GM23338 (cell line): ENCODE measurements at regions not wholly inside any gene's neighbourhood (a gene's known extent, or its start where the extent isn't known, plus 50 kb on each side); places are given as distances from the start of the nearest gene placed in this dataset.

ENCODE experiments used
- ATAC-seq: fragments of 200-7000 bp; cut with Tn5 transposase; 3 replicates; pipeline ENCODE4 v1.9.1; 2020
- DNase-seq: peaks from one replicate; pipeline ENCODE4 v3.0.0-alpha.2; 2015; ENCODE audit warnings: low spot score
- H2AFZ ChIP-seq: fragments of 200-600 bp; sonication (generic); 2 replicates; pipeline ENCODE4 v1.8.0; 2016; ENCODE audit warnings: antibody characterized with exemption, mild to moderate bottlenecking, moderate library complexity
- H3F3A ChIP-seq: fragments of 200-600 bp; sonication (generic); replicated peaks from 2 replicates; pipeline ENCODE4 v1.8.0; 2017; ENCODE audit warnings: antibody characterized with exemption, mixed run types, low read depth
- H3K27ac ChIP-seq: fragments of 200-600 bp; sonication (generic); 2 replicates; pipeline ENCODE4 v1.6.1; 2016; ENCODE audit warnings: low read depth
- H3K27me3 ChIP-seq: fragments of 200-600 bp; sonication (generic); 2 replicates; pipeline ENCODE4 v1.8.0; 2016; ENCODE audit warnings: mild to moderate bottlenecking, mixed run types, moderate library complexity; ENCODE audit not compliant: insufficient read depth
- H3K36me3 ChIP-seq: fragments of 200-600 bp; sonication (generic); 2 replicates; pipeline ENCODE4 v1.8.0; 2016; ENCODE audit warnings: mild to moderate bottlenecking; ENCODE audit not compliant: insufficient read depth
- H3K4me1 ChIP-seq: fragments of 200-600 bp; sonication (generic); 2 replicates; pipeline ENCODE4 v1.8.0; 2016; ENCODE audit warnings: mild to moderate bottlenecking, moderate library complexity; ENCODE audit not compliant: insufficient read depth
- H3K4me2 ChIP-seq: fragments of 200-600 bp; sonication (generic); 2 replicates; pipeline ENCODE4 v1.7.1; 2017; ENCODE audit warnings: mixed run types
- H3K4me3 ChIP-seq: fragments of 200-600 bp; sonication (generic); 2 replicates; pipeline ENCODE4 v1.6.1; 2016; ENCODE audit warnings: mixed run types
- H3K79me2 ChIP-seq: fragments of 200-600 bp; sonication (generic); replicated peaks from 2 replicates; pipeline ENCODE4 v1.8.0; 2017; ENCODE audit warnings: mild to moderate bottlenecking; ENCODE audit not compliant: insufficient read depth
- H3K9me2 ChIP-seq: fragments of 200-600 bp; sonication (generic); 2 replicates; pipeline ENCODE4 v1.8.0; 2017; ENCODE audit not compliant: insufficient read depth
- H4K20me1 ChIP-seq: fragments of 200-600 bp; sonication (generic); replicated peaks from 2 replicates; pipeline ENCODE4 v1.8.0; 2017; ENCODE audit warnings: mild to moderate bottlenecking; ENCODE audit not compliant: insufficient read depth
- H3K27ac Mint-ChIP-seq: 2 replicates; pipeline ENCODE4 v1.8.0; 2020; ENCODE audit warnings: inconsistent platforms, mild to moderate bottlenecking, moderate library complexity, mixed read lengths
- H3K27me3 Mint-ChIP-seq: 3 replicates; pipeline ENCODE4 v1.8.0; 2022; ENCODE audit warnings: low read depth, mild to moderate bottlenecking, moderate library complexity, mixed read lengths, inconsistent platforms; ENCODE audit not compliant: insufficient read depth, poor library complexity
- H3K36me3 Mint-ChIP-seq: 3 replicates; pipeline ENCODE4 v1.8.0; 2021; ENCODE audit warnings: low read depth, mild to moderate bottlenecking, inconsistent platforms, moderate library complexity, mixed read lengths
- H3K4me1 Mint-ChIP-seq: 3 replicates; pipeline ENCODE4 v1.8.0; 2020; ENCODE audit warnings: mild to moderate bottlenecking, inconsistent platforms, mixed read lengths
- H3K4me3 Mint-ChIP-seq: 3 replicates; pipeline ENCODE4 v1.8.0; 2021; ENCODE audit warnings: moderate library complexity, mild to moderate bottlenecking, inconsistent platforms, mixed read lengths
- H3K9me3 Mint-ChIP-seq: 3 replicates; pipeline ENCODE4 v1.8.0; 2020; ENCODE audit warnings: moderate library complexity, mild to moderate bottlenecking, inconsistent platforms, mixed read lengths
- CREB1 ChIP-seq: fragments of 250-450 bp; sonication (Bioruptor Pico); IDR thresholded peaks from 2 replicates; pipeline ENCODE4 v1.5.0; 2020; ENCODE audit warnings: low read depth, mild to moderate bottlenecking, moderate library complexity
- ETS1 ChIP-seq: IDR thresholded peaks from 2 replicates; pipeline ENCODE4 v1.6.1; 2016; ENCODE audit warnings: antibody characterized with exemption
- EZH2 ChIP-seq: fragments of 200-600 bp; sonication (generic); IDR thresholded peaks from one replicate; pipeline ENCODE4 v1.8.0; 2017; ENCODE audit warnings: antibody characterized with exemption, mild to moderate bottlenecking, low read depth; ENCODE audit not compliant: unreplicated experiment
- EZH2phosphoT487 ChIP-seq: fragments of 200-600 bp; sonication (generic); IDR thresholded peaks from one replicate; pipeline ENCODE4 v1.8.1; 2018; ENCODE audit warnings: antibody characterized with exemption; ENCODE audit not compliant: unreplicated experiment
- NANOG ChIP-seq: IDR thresholded peaks from 2 replicates; pipeline ENCODE4 v1.6.1; 2016; ENCODE audit warnings: antibody characterized with exemption, borderline replicate concordance
- POLR2AphosphoS5 ChIP-seq: IDR thresholded peaks from 2 replicates; pipeline ENCODE4 v1.6.1; 2016; ENCODE audit warnings: antibody characterized with exemption, low read depth
- REST ChIP-seq: IDR thresholded peaks from one replicate; pipeline ENCODE4 v1.6.1; 2018; ENCODE audit warnings: antibody characterized with exemption; ENCODE audit not compliant: unreplicated experiment
- STAT1 ChIP-seq: IDR thresholded peaks from one replicate; pipeline ENCODE4 v1.6.1; 2016; ENCODE audit warnings: antibody characterized with exemption; ENCODE audit not compliant: unreplicated experiment
- ZNF114 ChIP-seq: fragments of 250-450 bp; sonication (Bioruptor Pico); IDR thresholded peaks from 2 replicates; pipeline ENCODE4 v1.5.0; 2020; ENCODE audit warnings: mild to moderate bottlenecking, moderate library complexity
- ZNF331 ChIP-seq: fragments of 250-450 bp; sonication (Bioruptor Pico); IDR thresholded peaks from 2 replicates; pipeline ENCODE4 v1.5.0; 2020; ENCODE audit warnings: low read depth, mild to moderate bottlenecking, moderate library complexity
- ZNF462 ChIP-seq: fragments of 250-450 bp; sonication (Bioruptor Pico); IDR thresholded peaks from 2 replicates; pipeline ENCODE4 v1.5.0; 2020; ENCODE audit warnings: mild to moderate bottlenecking, moderate library complexity

- no peaks in the 10 kb centered on the region for H4K20me1 ChIP-seq
- no peak for DNase-seq
- H3F3A ChIP-seq = no peaks in the 10 kb centered on the region
- Mint-ChIP-seq H3K4me3 (no peak overlapping the region), H3K9me3 (no peaks in the 10 kb centered on the region), H3K27ac (no peak overlapping the region), H3K4me1 (peaks cover 24% of the 10 kb centered on the region), H3K36me3 (no peaks in the 10 kb centered on the region), H3K27me3 (peaks cover 5% of the 10 kb centered on the region)
- TF ChIP-seq ETS1 (no peak), STAT1 (no peak), EZH2 (no peak), POLR2AphosphoS5 (no peak), NANOG (no peak)
- no peaks in the 10 kb centered on the region for H3K27me3 ChIP-seq
- no peaks in the 10 kb centered on the region for H3K36me3 ChIP-seq
- H3K4me3 ChIP-seq = no peak overlapping the region
- no peak overlapping the region for H3K4me2 ChIP-seq
- peaks cover 11% of the 10 kb centered on the region for H3K4me1 ChIP-seq
- H2AFZ ChIP-seq = no peak overlapping the region
- no peak for ATAC-seq
- H3K9me2 ChIP-seq = 0 out of 2 replicates have a peak, but pooled peaks cover 3% of the 10 kb centered on the region
- no peak overlapping the region for H3K27ac ChIP-seq
- no peaks in the 10 kb centered on the region for H3K79me2 ChIP-seq
Observed at GRCh38 chr10:125227546-125227945, 67.2 kb upstream of the CTBP2 start.

GRCh38 chr10:125226823-125227222, 66.5 kb upstream of the CTBP2 start:
- DNase-seq = no peak
- peaks cover 8% of the 10 kb centered on the region for H3K27me3 Mint-ChIP-seq
- no peak for ATAC-seq
- no peaks in the 10 kb centered on the region for H3K36me3 ChIP-seq
- no peak overlapping the region for H3K4me3 Mint-ChIP-seq
- no peaks in the 10 kb centered on the region for H3K79me2 ChIP-seq
- H3K9me3 Mint-ChIP-seq = no peaks in the 10 kb centered on the region
- H3K27me3 ChIP-seq = no peaks in the 10 kb centered on the region
- H3K4me1 Mint-ChIP-seq = peaks cover 23% of the 10 kb centered on the region
- H3K4me3 ChIP-seq = no peak overlapping the region
- H4K20me1 ChIP-seq = no peaks in the 10 kb centered on the region
- H3K4me1 ChIP-seq = peaks cover 9% of the 10 kb centered on the region
- no peak overlapping the region for H3K4me2 ChIP-seq
- H3K9me2 ChIP-seq = no peaks in the 10 kb centered on the region
- H3K27ac ChIP-seq = no peak overlapping the region
- H3K27ac Mint-ChIP-seq = no peak overlapping the region
- no peak overlapping the region for H2AFZ ChIP-seq
- H3K36me3 Mint-ChIP-seq = no peaks in the 10 kb centered on the region
- H3F3A ChIP-seq = no peaks in the 10 kb centered on the region
- TF ChIP-seq ZNF331 (CRISPR knock-in tag) = no peak
- TF ChIP-seq EZH2 = no peak
- no peak for TF ChIP-seq REST
- TF ChIP-seq STAT1 = no peak
- no peak for TF ChIP-seq ZNF462
- TF ChIP-seq NANOG = no peak
- TF ChIP-seq EZH2phosphoT487 = no peak
- no peak for TF ChIP-seq CREB1 (CRISPR knock-in tag)
- TF ChIP-seq ZNF114 (CRISPR knock-in tag) = no peak
